ENCODE measurements at regions not wholly inside any gene's neighbourhood (a gene's known extent, or its start where the extent isn't known, plus 50 kb on each side); places are given as distances from the start of the nearest gene placed in this dataset.
"Not testable (repeated sequence)": the region's sequence is repeated elsewhere in the genome, so short reads cannot be mapped to it uniquely, and the experiment has no call there.

DNA sequence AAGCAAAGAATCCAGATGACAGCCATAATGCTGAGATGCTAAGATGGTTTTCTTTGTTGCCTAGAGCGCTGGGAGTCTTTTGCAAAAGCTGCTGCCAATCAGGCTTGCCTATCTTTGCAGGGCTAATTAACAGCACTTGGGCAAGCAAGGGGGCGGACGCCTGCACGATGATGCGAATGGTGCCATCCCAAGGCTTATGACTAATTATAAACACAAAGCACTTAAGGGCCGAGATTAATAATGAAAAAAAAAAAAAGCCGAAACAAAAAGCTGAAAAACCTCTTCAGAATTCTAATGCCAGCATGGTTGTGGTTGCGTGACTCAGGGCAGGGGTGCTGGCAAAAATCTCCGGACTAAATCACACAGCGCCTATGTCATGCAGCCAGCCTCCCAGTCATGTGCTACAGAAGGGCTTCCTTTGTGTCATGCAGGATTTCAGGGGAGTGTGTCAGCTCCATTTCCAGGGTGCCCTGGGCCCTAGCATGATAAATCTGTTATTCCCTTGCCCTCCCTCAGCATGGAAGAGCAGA, 185.0 kb upstream of the ANKRD28 start:
- DNase-seq (ENCODE audit: low read depth in 4 of 4, low spot score in 3 of 4), result no peak

DNA sequence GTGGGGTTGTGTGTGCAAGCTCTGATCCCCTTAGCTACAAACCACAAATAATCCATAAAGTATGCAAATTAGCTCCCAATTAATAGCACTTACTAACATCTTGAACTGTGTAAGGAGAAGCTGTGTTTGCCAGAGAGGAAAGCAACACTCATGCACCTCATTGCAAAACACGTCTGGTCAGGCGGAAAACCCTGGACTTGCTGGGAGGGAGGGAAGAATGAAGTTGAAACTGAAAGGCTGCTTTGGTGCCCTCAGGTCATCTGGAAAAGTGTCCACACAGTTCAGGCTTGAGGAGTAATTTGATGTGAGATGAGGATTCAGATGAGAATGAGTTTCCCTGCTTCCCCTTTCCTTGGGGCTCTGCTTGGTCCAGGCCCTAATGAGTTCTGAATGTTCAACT, 185.5 kb upstream of the ANKRD28 start:
- DNase-seq (ENCODE audit: low read depth in 4 of 4, low spot score in 3 of 4), result no peak

DNA sequence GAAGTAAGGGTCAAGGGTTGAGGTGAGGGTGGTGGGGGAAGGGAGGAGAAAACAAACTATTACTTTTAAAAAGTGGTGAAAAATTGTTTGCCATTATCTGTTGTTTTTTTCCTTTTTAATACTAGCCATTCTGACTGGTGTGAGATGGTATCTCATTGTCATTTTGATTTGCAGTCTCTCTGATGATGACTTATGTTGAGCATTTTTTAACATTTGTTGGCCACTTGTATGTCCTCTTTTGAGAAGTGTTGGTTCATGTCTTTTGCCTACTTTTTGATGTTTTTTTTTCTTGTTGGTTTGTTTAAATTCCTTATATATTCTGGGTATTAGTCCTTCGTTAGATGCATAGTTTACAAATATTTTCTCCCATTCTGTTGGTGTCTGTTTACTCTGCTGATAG, 185.9 kb upstream of the ANKRD28 start:
- DNase-seq (ENCODE audit: low read depth in 4 of 4, low spot score in 3 of 4), result no peak

DNA sequence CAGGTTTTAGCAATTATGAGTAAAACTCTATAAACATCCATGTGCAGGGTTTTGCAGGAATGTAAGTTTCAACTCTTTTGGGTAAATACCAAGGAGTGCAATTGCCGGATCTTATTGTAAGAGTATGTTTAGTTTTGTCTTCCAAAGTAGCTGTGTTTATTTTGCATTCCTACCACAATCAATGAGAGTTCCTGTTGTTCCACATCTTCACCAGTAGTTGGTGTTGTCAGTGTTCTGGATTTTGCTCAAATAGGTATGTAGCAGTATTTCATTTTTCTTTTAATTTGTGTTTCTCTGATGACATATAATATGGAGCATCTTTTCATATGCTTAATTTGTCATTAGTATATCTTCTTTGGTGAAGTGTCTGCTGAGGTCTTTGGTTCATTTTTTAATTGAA, 185.1 kb upstream of the GALNT15 start:
- DNase-seq (ENCODE audit: low read depth in 4 of 4, low spot score in 3 of 4), result no peak

DNA sequence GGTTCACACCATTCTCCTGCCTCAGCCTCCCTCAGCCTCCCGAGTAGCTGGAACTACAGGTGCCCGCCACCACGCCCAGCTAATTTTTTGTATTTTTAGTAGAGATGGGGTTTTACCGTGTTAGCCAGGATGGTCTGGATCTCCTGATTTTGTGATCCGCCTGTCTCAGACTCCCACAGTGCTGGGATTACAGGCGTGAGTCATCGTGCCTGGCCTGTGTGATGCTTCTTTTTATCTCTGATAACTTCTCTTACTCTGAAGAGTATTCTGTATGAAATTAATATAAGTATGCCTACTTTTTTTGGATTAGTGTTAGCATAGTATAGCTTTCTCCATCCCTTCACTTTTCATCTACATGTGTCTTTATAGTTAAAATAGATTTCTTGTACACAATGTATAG, 180.8 kb upstream of the GALNT15 start:
- not testable (repeated sequence) for DNase-seq (ENCODE audit: low read depth in 4 of 4, low spot score in 3 of 4)

DNA sequence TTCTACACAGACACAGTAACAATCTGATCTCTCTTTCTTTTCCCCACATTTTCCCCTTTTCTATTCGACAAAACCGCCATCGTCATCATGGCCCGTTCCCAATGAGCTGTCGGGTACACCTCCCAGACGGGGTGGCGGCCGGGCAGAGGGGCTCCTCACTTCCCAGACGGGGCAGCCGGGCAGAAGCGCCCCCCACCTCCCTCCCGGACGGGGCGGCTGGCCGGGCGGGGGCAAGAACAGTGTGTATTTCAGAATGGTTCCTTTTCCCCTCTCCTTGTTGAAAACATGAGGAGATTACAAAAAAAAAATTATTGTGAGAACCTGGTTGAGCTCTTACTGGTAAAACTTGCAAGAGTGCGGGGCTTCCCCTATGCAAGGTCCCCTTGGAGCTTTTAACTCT, 178.0 kb upstream of the GALNT15 start:
- not testable (repeated sequence) for DNase-seq (ENCODE audit: low read depth in 4 of 4, low spot score in 3 of 4)

DNA sequence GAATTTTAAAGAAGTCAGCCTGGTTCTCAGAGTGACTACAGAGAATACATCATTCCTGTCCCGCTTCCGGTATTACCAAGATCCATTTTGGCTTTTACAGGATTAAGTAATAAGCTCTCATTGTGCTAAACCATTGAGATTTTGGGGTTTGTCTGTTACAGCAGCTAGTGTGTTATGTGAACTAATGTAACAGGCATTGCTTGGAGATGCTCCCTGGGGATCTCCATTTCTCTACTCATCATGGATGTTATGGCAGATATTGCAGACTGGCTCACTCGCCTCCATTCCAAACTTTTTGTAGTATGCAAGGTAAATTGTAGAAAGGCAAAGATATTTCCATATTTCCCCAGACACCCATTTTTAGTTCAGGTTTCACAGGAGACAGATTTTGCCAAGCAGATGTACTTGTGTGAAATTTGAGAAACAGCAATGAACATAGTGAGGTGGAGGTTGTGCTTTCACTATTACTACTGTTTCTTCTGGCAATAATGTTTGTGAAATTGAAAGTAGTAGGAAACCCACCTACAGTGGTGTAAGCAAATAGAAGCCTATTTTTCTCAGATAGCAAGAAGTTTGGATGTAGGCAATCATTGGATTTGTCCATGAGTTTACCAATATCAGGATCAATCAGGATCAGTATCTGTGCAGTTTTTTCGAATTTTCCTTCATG, 177.1 kb upstream of the GALNT15 start:
- no peak for DNase-seq (ENCODE audit: low read depth in 4 of 4, low spot score in 3 of 4)

DNA sequence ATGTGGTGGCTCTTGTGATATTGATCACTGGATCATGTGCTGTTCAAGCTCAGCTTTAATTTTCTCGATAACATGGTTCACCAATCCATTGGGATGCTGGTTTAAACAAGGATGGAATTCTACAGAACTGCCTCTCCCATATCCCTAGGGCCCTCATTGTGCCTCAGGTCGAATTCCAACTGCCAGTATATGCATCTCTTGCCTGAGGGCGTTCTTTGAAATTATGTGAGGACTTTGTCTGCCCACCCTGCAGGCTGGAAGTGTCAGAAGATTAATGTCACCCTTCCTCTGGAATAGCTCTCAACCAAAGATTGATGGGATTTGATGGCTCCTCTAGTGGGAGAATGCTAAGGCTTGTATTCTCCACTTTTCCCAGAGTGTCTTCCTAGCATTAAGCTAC, 175.6 kb upstream of the GALNT15 start:
- no peak for DNase-seq (ENCODE audit: low read depth in 4 of 4, low spot score in 3 of 4)

DNA sequence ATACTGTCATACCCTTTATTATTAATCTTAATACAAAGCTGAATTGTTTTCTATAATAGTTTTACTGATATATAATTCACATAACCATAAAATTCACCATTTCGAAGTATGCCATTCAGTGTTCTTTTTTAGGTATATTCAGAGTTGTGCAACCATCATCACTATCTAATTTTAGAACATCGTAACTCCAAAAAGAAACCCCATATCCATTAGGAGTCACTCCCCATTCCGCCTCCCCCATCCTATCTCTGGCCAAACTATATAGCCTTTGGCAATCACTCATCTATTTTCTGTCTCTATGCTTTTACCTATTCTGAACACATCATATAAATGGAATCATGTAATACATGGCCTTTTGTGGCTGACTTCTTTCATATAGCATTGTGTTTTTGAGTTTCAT, 169.7 kb upstream of the GALNT15 start:
- no peak for DNase-seq (ENCODE audit: low read depth in 4 of 4, low spot score in 3 of 4)

DNA sequence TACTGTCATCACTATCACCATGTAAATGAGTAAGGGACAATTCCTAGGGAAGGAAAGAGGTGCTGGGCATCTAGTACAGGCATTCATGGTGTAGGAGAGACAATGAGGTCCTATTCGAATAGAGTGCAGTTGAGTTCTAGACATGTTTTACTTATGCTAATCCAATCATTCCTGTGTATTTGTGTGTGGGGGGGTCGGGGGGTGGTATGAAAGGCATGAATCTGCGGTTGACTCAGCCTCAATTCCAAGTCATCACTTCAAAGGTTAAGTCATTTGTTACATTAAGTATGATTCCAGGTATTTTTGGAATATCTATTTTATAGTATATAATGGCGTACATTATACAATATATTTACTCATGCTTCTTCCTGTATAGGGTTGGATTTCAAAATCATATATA, 163.1 kb upstream of the GALNT15 start:
- DNase-seq (ENCODE audit: low read depth in 4 of 4, low spot score in 3 of 4), result no peak

DNA sequence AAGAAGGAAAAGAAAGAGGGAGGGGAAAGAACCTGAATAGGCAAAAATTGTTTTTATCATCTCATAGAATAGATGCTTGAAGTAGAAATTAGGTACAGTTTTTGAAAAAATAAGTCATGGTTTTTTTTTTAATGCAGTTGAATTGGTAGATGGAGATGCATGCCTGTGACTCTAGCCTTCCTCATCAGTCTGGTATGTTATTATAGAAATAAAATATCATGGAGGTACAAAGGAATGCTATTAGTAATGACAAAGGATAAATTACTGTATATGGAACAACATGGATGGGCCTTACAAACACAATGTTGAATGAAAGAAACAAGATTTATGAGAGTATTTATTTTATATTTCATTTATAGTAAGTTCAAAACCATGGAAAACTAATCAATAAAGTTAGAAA, 162.4 kb upstream of the GALNT15 start:
- DNase-seq (ENCODE audit: low read depth in 4 of 4, low spot score in 3 of 4), result no peak

DNA sequence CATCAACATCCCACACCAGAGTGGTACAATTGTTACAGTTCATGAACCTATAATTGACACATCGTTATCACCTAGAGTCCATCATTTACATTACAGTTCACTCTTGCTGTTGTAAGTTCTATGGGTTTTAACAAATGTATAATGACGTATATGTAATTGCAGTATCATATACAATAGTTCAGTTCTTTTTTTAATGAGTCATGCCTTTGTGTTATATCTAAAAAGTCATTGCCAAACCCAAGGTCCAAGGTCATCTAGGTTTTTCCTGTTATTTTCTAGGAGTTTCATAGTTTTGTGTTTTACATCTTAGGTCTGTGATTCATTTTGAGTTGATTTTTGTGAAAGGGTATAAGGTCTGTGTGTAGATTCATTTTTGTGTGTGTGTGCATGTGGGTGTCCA, 160.9 kb upstream of the GALNT15 start:
- DNase-seq (ENCODE audit: low read depth in 4 of 4, low spot score in 3 of 4), result no peak

DNA sequence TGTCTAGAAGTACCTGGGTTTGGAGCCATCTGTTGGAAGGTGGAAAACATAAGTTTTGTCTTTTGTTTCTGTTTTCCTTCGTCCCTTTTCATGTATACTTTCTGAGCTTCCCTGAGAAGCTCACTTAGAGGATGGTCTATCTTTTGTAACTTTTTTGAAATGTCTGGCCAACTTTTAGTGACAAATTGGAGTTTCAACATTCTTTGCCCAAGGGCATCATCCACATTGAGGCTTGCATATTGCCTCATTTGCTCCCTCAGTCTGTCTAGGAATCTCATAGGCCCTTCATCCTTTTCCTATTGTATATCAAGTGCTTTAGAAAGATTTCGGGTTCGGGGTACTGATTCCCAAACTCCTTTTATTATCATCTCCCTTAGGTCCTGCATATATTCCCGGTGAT, 152.7 kb upstream of the GALNT15 start:
- not testable (repeated sequence) for DNase-seq (ENCODE audit: low read depth in 4 of 4, low spot score in 3 of 4)

DNA sequence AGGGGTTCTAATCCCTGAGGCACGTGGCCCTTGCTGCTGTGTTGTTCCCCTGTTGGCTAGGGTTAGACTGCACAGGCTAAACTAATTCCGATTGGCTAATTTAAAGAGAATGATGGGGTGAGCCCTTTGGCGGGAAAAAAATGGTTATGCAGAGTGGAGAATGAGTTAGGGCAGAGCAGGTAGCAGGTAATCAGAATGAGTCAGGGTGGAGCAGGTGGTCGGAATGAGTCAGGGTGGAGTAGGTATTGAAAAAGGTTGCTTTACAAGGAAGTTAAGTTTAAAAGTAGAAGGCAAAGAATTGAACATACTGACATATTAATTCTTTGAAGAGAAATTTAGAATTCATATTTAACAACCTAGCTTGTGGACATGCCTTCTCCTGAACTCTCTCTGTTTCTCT, 150.6 kb upstream of the GALNT15 start:
- DNase-seq (ENCODE audit: low read depth in 4 of 4, low spot score in 3 of 4), result not testable (repeated sequence)

DNA sequence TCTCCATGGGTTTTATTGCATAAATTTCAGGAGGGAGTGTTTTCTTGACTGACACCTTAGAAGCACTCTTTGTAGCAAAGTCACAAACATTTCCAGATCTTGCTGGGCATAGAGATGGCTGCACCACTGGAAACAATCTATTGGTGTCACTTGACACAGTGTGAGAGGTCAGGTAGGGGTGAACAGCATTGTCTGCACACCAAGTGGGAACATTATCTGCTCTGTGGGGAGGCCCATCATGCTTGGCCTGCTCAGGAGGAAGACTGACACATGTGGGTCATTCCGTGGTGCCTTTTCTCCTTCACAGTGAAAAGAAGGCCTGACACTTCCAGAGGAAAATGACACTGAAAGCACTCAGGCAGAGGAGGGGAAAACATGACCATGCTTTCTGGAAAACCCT, 149.9 kb upstream of the GALNT15 start:
- DNase-seq (ENCODE audit: low read depth in 4 of 4, low spot score in 3 of 4), result no peak

DNA sequence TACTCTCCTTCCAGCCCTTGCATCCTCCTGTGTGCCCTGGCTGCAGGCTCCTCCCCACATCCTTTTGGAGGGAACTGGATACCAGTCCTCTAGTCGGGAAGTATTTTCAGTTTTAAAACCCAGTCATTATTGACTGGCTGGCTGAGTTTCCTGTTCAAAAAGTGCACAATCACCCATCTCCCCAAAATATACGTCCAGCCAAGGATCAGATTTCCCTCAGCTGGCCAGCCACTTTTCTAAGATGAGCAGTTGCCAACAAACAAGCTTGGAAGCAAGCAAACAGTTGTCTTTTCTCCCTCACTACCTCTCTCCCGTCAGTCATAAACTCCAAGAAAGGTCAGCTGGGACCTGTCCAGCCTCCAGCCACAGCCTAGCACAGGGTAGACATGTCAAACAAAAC, 147.7 kb upstream of the GALNT15 start:
- DNase-seq (ENCODE audit: low read depth in 4 of 4, low spot score in 3 of 4), result no peak

DNA sequence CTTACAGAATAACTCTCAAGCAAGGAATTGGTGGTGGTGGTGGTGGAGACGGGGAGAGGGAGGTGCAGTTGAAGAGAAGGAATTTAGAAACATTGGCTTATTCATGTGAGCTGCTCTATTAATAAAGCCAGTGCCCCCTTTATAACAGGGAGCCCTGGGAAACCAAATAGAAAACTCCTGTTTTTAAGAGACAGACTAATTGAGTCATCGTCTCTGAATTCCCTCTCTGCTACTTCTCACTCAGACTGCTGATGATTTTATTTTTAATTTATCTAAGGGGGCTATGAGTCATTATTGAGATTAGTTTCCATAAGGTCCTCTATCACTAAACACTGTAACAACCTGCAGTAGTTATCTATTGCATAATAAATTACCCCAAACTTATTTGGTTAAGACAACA, 145.9 kb upstream of the GALNT15 start:
- DNase-seq (ENCODE audit: low read depth in 4 of 4, low spot score in 3 of 4), result no peak

DNA sequence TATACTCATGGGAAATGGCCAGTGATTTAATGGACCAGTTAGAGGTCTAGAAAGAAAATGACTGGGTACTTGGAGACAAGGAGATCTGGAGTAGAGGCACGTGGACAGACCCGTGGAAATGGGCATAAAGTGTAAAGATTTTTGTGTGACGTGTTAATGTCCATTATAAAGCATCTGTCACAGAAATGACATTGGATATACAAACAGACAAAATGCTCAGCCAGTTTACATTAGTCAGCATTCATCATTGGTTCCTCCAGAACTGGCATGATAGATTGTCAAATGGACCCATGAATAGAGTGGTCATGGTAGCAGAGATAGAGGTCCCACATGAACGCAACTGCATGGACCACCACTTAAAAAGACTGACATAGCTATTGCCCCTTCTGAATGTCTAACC, 144.1 kb upstream of the GALNT15 start:
- no peak for DNase-seq (ENCODE audit: low read depth in 4 of 4, low spot score in 3 of 4)

DNA sequence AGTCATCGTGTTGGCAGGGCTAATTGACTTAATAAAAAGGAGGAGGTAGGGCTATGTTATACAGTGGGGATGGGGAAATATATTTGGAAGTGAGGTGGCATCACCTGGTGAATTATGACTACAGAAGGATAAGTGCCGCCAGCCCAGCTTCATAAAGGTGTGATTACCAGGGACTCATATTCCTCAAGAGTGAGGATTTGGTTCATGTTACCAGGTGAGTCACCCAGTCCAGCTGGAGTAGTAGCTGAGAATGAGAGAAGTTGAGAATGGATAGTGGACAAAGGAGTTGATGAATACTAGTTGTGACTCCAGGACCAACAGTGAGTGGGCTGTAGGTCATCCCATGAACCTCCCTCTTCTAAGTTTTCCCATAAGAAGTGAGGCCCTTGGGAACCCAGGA, 143.0 kb upstream of the GALNT15 start:
- DNase-seq (ENCODE audit: low read depth in 4 of 4, low spot score in 3 of 4), result no peak

DNA sequence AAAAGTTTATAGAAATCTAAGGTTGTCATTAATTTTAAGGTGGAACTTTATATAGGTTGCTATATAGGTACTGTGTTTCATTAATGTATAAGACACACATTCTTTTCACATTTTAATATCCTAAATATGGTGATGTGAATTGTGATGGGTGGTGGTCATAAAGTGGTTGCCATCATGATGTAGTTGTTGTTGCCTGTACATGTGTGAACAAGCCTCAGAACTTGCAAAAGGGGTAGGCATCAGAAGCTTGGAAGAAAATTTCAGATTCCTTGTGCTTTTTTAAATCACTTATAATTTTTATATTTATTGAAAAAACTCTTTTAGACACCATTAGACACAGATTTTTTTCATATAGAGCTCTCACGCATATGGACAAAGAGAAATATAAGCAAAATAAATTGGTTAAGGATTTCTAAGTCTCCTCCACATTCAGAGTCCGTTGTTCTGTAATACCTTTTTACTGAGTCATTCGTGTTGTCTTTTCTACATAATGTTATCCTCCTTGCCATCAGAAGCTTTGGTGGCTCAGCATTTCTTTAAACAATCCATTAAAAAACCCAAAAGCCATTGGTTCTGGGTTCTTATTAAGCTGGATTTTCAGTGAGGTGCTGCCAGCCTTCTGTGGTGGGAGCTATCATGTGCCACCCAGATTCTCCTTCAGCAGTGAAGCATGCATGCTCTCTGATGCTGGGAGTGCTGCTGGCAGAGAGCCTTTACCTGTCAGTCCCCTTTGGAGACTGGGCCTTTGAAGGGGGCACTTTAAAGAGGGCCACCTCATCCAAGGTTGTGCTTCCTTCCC, 140.4 kb upstream of the GALNT15 start:
- no peak for DNase-seq (ENCODE audit: low read depth in 4 of 4, low spot score in 3 of 4)

DNA sequence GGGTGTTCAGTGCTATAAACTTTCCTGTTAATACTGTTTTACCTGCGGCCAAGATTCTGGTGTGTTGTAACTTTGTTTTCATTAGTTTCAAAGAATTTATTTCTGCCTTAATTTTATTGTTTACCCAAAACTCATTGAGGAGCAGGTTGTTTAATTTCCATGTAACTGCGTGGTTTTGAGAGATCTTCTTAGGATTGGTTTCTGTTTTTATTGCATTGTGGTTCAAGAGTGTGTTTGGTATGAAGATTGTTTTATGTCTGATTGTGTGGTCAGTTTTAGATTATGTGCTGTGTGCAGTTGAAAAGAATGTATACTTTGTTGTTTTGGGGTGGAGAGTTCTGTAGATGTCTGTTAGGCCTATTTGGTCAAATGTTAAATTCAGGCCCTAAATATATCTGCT, 133.5 kb upstream of the GALNT15 start:
- DNase-seq (ENCODE audit: low read depth in 4 of 4, low spot score in 3 of 4), result no peak

Data from right renal pelvis (tissue), 4 donors.